Activated T-cell treated with anti-CD3 and anti-CD28 coated beads, Interleukin-2, amount 50 U/mL, for 24 hours (primary cell): ENCODE measurements at regions not wholly inside any gene's neighbourhood (a gene's known extent, or its start where the extent isn't known, plus 50 kb on each side); places are given as distances from the start of the nearest gene placed in this dataset.

ENCODE experiments used
- DNase-seq: peaks from one replicate; pipeline ENCODE4 v3.0.0-alpha.2; 2020
- H3K27ac Mint-ChIP-seq: 2 replicates; pipeline ENCODE4 v1.8.0; 2020; ENCODE audit warnings: mild to moderate bottlenecking, mixed read lengths
- H3K27me3 Mint-ChIP-seq: 2 replicates; pipeline ENCODE4 v1.8.0; 2020; ENCODE audit warnings: mixed read lengths
- H3K36me3 Mint-ChIP-seq: 2 replicates; pipeline ENCODE4 v1.8.0; 2020; ENCODE audit warnings: low read depth, mixed read lengths
- H3K4me1 Mint-ChIP-seq: 2 replicates; pipeline ENCODE4 v1.8.0; 2020; ENCODE audit warnings: low read depth, mixed read lengths
- H3K4me3 Mint-ChIP-seq: 2 replicates; pipeline ENCODE4 v1.8.0; 2020; ENCODE audit warnings: mild to moderate bottlenecking, moderate library complexity, mixed read lengths
- H3K9me3 Mint-ChIP-seq: 2 replicates; pipeline ENCODE4 v1.8.0; 2020; ENCODE audit warnings: mixed read lengths

- no peak for DNase-seq
- Mint-ChIP-seq H3K36me3 (no peaks in the 10 kb centered on the region), H3K27me3 (no peaks in the 10 kb centered on the region), H3K4me3 (no peak overlapping the region), H3K9me3 (no peaks in the 10 kb centered on the region), H3K27ac (no peak overlapping the region), H3K4me1 (no peaks in the 10 kb centered on the region)
These were observed 807.2 kb downstream of the IPMK start for GRCh38 chr10:57460540-57460939.

GRCh38 chr10:57457972-57458512 is 809.7 kb downstream of the IPMK start:
- no peak for DNase-seq
- no peaks in the 10 kb centered on the region for H3K27me3 Mint-ChIP-seq
- no peaks in the 10 kb centered on the region for H3K4me1 Mint-ChIP-seq
- no peaks in the 10 kb centered on the region for H3K9me3 Mint-ChIP-seq
- H3K4me3 Mint-ChIP-seq = no peak overlapping the region
- no peak overlapping the region for H3K27ac Mint-ChIP-seq
- H3K36me3 Mint-ChIP-seq = no peaks in the 10 kb centered on the region

GRCh38 chr10:57430376-57430775 is 837.3 kb downstream of the IPMK start:
- no peak for DNase-seq
- peaks cover 2% of the 10 kb centered on the region for H3K9me3 Mint-ChIP-seq
- H3K4me1 Mint-ChIP-seq = no peaks in the 10 kb centered on the region
- H3K27me3 Mint-ChIP-seq = no peaks in the 10 kb centered on the region
- no peak overlapping the region for H3K4me3 Mint-ChIP-seq
- no peak overlapping the region for H3K27ac Mint-ChIP-seq
- H3K36me3 Mint-ChIP-seq = no peaks in the 10 kb centered on the region

GRCh38 chr10:57420881-57421280 is 846.8 kb downstream of the IPMK start:
- Mint-ChIP-seq H3K4me1 (no peaks in the 10 kb centered on the region), H3K27ac (no peak overlapping the region), H3K4me3 (no peak overlapping the region), H3K27me3 (no peaks in the 10 kb centered on the region), H3K36me3 (no peaks in the 10 kb centered on the region), H3K9me3 (peaks cover 6% of the 10 kb centered on the region)
- DNase-seq = no peak

GRCh38 chr10:57418476-57418875 is 849.2 kb downstream of the IPMK start:
- Mint-ChIP-seq H3K4me3 (no peak overlapping the region), H3K27me3 (no peaks in the 10 kb centered on the region), H3K36me3 (no peaks in the 10 kb centered on the region), H3K9me3 (peaks cover 7% of the 10 kb centered on the region), H3K4me1 (no peaks in the 10 kb centered on the region), H3K27ac (no peak overlapping the region)
- no peak for DNase-seq

GRCh38 chr10:57395923-57396322 is 871.8 kb downstream of the IPMK start:
- H3K4me3 Mint-ChIP-seq = no peak overlapping the region
- peaks cover 5% of the 10 kb centered on the region for H3K9me3 Mint-ChIP-seq
- H3K4me1 Mint-ChIP-seq = no peaks in the 10 kb centered on the region
- H3K36me3 Mint-ChIP-seq = no peaks in the 10 kb centered on the region
- no peaks in the 10 kb centered on the region for H3K27me3 Mint-ChIP-seq
- H3K27ac Mint-ChIP-seq = no peak overlapping the region
- no peak for DNase-seq

GRCh38 chr10:57367412-57367811 is 900.3 kb downstream of the IPMK start:
- H3K27me3 Mint-ChIP-seq = no peaks in the 10 kb centered on the region
- peaks cover 2% of the 10 kb centered on the region for H3K9me3 Mint-ChIP-seq
- H3K27ac Mint-ChIP-seq = no peak overlapping the region
- no peak overlapping the region for H3K4me3 Mint-ChIP-seq
- H3K4me1 Mint-ChIP-seq = no peaks in the 10 kb centered on the region
- no peak for DNase-seq
- no peaks in the 10 kb centered on the region for H3K36me3 Mint-ChIP-seq

GRCh38 chr10:57362811-57363210 is 904.9 kb downstream of the IPMK start:
- Mint-ChIP-seq H3K9me3 (peaks cover 3% of the 10 kb centered on the region), H3K4me1 (no peaks in the 10 kb centered on the region), H3K27ac (no peak overlapping the region), H3K4me3 (no peak overlapping the region), H3K36me3 (no peaks in the 10 kb centered on the region), H3K27me3 (no peaks in the 10 kb centered on the region)
- no peak for DNase-seq

GRCh38 chr10:57353403-57354003 is 914.2 kb downstream of the IPMK start:
- DNase-seq = no peak
- Mint-ChIP-seq H3K9me3 (peaks cover 2% of the 10 kb centered on the region), H3K27ac (no peak overlapping the region), H3K4me3 (no peak overlapping the region), H3K36me3 (no peaks in the 10 kb centered on the region), H3K27me3 (no peaks in the 10 kb centered on the region), H3K4me1 (no peaks in the 10 kb centered on the region)

- no peaks in the 10 kb centered on the region for H3K4me1 Mint-ChIP-seq
- H3K36me3 Mint-ChIP-seq = no peaks in the 10 kb centered on the region
- H3K9me3 Mint-ChIP-seq = peaks cover 2% of the 10 kb centered on the region
- H3K4me3 Mint-ChIP-seq = no peak overlapping the region
- no peaks in the 10 kb centered on the region for H3K27me3 Mint-ChIP-seq
- H3K27ac Mint-ChIP-seq = no peak overlapping the region
- no peak for DNase-seq
These were observed 916.6 kb downstream of the IPMK start for GRCh38 chr10:57351076-57351475.

- no peak overlapping the region for H3K4me3 Mint-ChIP-seq
- H3K36me3 Mint-ChIP-seq = no peaks in the 10 kb centered on the region
- H3K27ac Mint-ChIP-seq = no peak overlapping the region
- H3K4me1 Mint-ChIP-seq = no peaks in the 10 kb centered on the region
- no peaks in the 10 kb centered on the region for H3K27me3 Mint-ChIP-seq
- no peak for DNase-seq
- H3K9me3 Mint-ChIP-seq = peaks cover 13% of the 10 kb centered on the region
These were observed 926.4 kb downstream of the IPMK start for GRCh38 chr10:57341294-57341693.

- Mint-ChIP-seq H3K4me3 (no peak overlapping the region), H3K36me3 (no peaks in the 10 kb centered on the region), H3K4me1 (no peaks in the 10 kb centered on the region), H3K27ac (no peak overlapping the region), H3K9me3 (peaks cover 7% of the 10 kb centered on the region), H3K27me3 (no peaks in the 10 kb centered on the region)
- no peak for DNase-seq
These were observed 928.7 kb downstream of the IPMK start for GRCh38 chr10:57338823-57339558.

GRCh38 chr10:57336865-57337264 is 930.8 kb downstream of the IPMK start:
- H3K36me3 Mint-ChIP-seq = no peaks in the 10 kb centered on the region
- no peaks in the 10 kb centered on the region for H3K9me3 Mint-ChIP-seq
- H3K4me1 Mint-ChIP-seq = no peaks in the 10 kb centered on the region
- no peaks in the 10 kb centered on the region for H3K27me3 Mint-ChIP-seq
- no peak overlapping the region for H3K4me3 Mint-ChIP-seq
- no peak for DNase-seq
- no peak overlapping the region for H3K27ac Mint-ChIP-seq

GRCh38 chr10:57336341-57336740 is 931.4 kb downstream of the IPMK start:
- no peaks in the 10 kb centered on the region for H3K36me3 Mint-ChIP-seq
- DNase-seq = no peak
- no peak overlapping the region for H3K27ac Mint-ChIP-seq
- H3K4me1 Mint-ChIP-seq = no peaks in the 10 kb centered on the region
- H3K27me3 Mint-ChIP-seq = no peaks in the 10 kb centered on the region
- no peak overlapping the region for H3K4me3 Mint-ChIP-seq
- no peaks in the 10 kb centered on the region for H3K9me3 Mint-ChIP-seq

GRCh38 chr10:57334523-57334922 is 933.2 kb downstream of the IPMK start:
- no peaks in the 10 kb centered on the region for H3K36me3 Mint-ChIP-seq
- no peaks in the 10 kb centered on the region for H3K4me1 Mint-ChIP-seq
- no peak overlapping the region for H3K4me3 Mint-ChIP-seq
- no peaks in the 10 kb centered on the region for H3K9me3 Mint-ChIP-seq
- no peak overlapping the region for H3K27ac Mint-ChIP-seq
- no peak for DNase-seq
- no peaks in the 10 kb centered on the region for H3K27me3 Mint-ChIP-seq
